GM23338 (cell line): ENCODE measurements at regions not wholly inside any gene's neighbourhood (a gene's known extent, or its start where the extent isn't known, plus 50 kb on each side); places are given as distances from the start of the nearest gene placed in this dataset.

Experiments used
- ATAC-seq: fragments of 200-7000 bp; cut with Tn5 transposase; 3 replicates; pipeline ENCODE4 v1.9.1; 2020
- DNase-seq: peaks from one replicate; pipeline ENCODE4 v3.0.0-alpha.2; 2015; ENCODE audit warnings: low spot score
- H2AFZ ChIP-seq: fragments of 200-600 bp; sonication (generic); 2 replicates; pipeline ENCODE4 v1.8.0; 2016; ENCODE audit warnings: antibody characterized with exemption, mild to moderate bottlenecking, moderate library complexity
- H3F3A ChIP-seq: fragments of 200-600 bp; sonication (generic); replicated peaks from 2 replicates; pipeline ENCODE4 v1.8.0; 2017; ENCODE audit warnings: antibody characterized with exemption, mixed run types, low read depth
- H3K27ac ChIP-seq: fragments of 200-600 bp; sonication (generic); 2 replicates; pipeline ENCODE4 v1.6.1; 2016; ENCODE audit warnings: low read depth
- H3K27me3 ChIP-seq: fragments of 200-600 bp; sonication (generic); 2 replicates; pipeline ENCODE4 v1.8.0; 2016; ENCODE audit warnings: mild to moderate bottlenecking, mixed run types, moderate library complexity; ENCODE audit not compliant: insufficient read depth
- H3K36me3 ChIP-seq: fragments of 200-600 bp; sonication (generic); 2 replicates; pipeline ENCODE4 v1.8.0; 2016; ENCODE audit warnings: mild to moderate bottlenecking; ENCODE audit not compliant: insufficient read depth
- H3K4me1 ChIP-seq: fragments of 200-600 bp; sonication (generic); 2 replicates; pipeline ENCODE4 v1.8.0; 2016; ENCODE audit warnings: mild to moderate bottlenecking, moderate library complexity; ENCODE audit not compliant: insufficient read depth
- H3K4me2 ChIP-seq: fragments of 200-600 bp; sonication (generic); 2 replicates; pipeline ENCODE4 v1.7.1; 2017; ENCODE audit warnings: mixed run types
- H3K4me3 ChIP-seq: fragments of 200-600 bp; sonication (generic); 2 replicates; pipeline ENCODE4 v1.6.1; 2016; ENCODE audit warnings: mixed run types
- H3K79me2 ChIP-seq: fragments of 200-600 bp; sonication (generic); replicated peaks from 2 replicates; pipeline ENCODE4 v1.8.0; 2017; ENCODE audit warnings: mild to moderate bottlenecking; ENCODE audit not compliant: insufficient read depth
- H3K9me2 ChIP-seq: fragments of 200-600 bp; sonication (generic); 2 replicates; pipeline ENCODE4 v1.8.0; 2017; ENCODE audit not compliant: insufficient read depth
- H4K20me1 ChIP-seq: fragments of 200-600 bp; sonication (generic); replicated peaks from 2 replicates; pipeline ENCODE4 v1.8.0; 2017; ENCODE audit warnings: mild to moderate bottlenecking; ENCODE audit not compliant: insufficient read depth
- H3K27ac Mint-ChIP-seq: 2 replicates; pipeline ENCODE4 v1.8.0; 2020; ENCODE audit warnings: inconsistent platforms, mild to moderate bottlenecking, moderate library complexity, mixed read lengths
- H3K27me3 Mint-ChIP-seq: 3 replicates; pipeline ENCODE4 v1.8.0; 2022; ENCODE audit warnings: low read depth, mild to moderate bottlenecking, moderate library complexity, mixed read lengths, inconsistent platforms; ENCODE audit not compliant: insufficient read depth, poor library complexity
- H3K36me3 Mint-ChIP-seq: 3 replicates; pipeline ENCODE4 v1.8.0; 2021; ENCODE audit warnings: low read depth, mild to moderate bottlenecking, inconsistent platforms, moderate library complexity, mixed read lengths
- H3K4me1 Mint-ChIP-seq: 3 replicates; pipeline ENCODE4 v1.8.0; 2020; ENCODE audit warnings: mild to moderate bottlenecking, inconsistent platforms, mixed read lengths
- H3K4me3 Mint-ChIP-seq: 3 replicates; pipeline ENCODE4 v1.8.0; 2021; ENCODE audit warnings: moderate library complexity, mild to moderate bottlenecking, inconsistent platforms, mixed read lengths
- H3K9me3 Mint-ChIP-seq: 3 replicates; pipeline ENCODE4 v1.8.0; 2020; ENCODE audit warnings: moderate library complexity, mild to moderate bottlenecking, inconsistent platforms, mixed read lengths
- CREB1 ChIP-seq: fragments of 250-450 bp; sonication (Bioruptor Pico); IDR thresholded peaks from 2 replicates; pipeline ENCODE4 v1.5.0; 2020; ENCODE audit warnings: low read depth, mild to moderate bottlenecking, moderate library complexity
- EZH2 ChIP-seq: fragments of 200-600 bp; sonication (generic); IDR thresholded peaks from one replicate; pipeline ENCODE4 v1.8.0; 2017; ENCODE audit warnings: antibody characterized with exemption, mild to moderate bottlenecking, low read depth; ENCODE audit not compliant: unreplicated experiment
- EZH2phosphoT487 ChIP-seq: fragments of 200-600 bp; sonication (generic); IDR thresholded peaks from one replicate; pipeline ENCODE4 v1.8.1; 2018; ENCODE audit warnings: antibody characterized with exemption; ENCODE audit not compliant: unreplicated experiment
- JUNB ChIP-seq: IDR thresholded peaks from one replicate; pipeline ENCODE4 v1.6.1; 2016; ENCODE audit warnings: antibody characterized with exemption; ENCODE audit not compliant: unreplicated experiment
- NANOG ChIP-seq: IDR thresholded peaks from 2 replicates; pipeline ENCODE4 v1.6.1; 2016; ENCODE audit warnings: antibody characterized with exemption, borderline replicate concordance
- POLR2AphosphoS5 ChIP-seq: IDR thresholded peaks from 2 replicates; pipeline ENCODE4 v1.6.1; 2016; ENCODE audit warnings: antibody characterized with exemption, low read depth
- STAT1 ChIP-seq: IDR thresholded peaks from one replicate; pipeline ENCODE4 v1.6.1; 2016; ENCODE audit warnings: antibody characterized with exemption; ENCODE audit not compliant: unreplicated experiment
- ZNF114 ChIP-seq: fragments of 250-450 bp; sonication (Bioruptor Pico); IDR thresholded peaks from 2 replicates; pipeline ENCODE4 v1.5.0; 2020; ENCODE audit warnings: mild to moderate bottlenecking, moderate library complexity
- ZNF331 ChIP-seq: fragments of 250-450 bp; sonication (Bioruptor Pico); IDR thresholded peaks from 2 replicates; pipeline ENCODE4 v1.5.0; 2020; ENCODE audit warnings: low read depth, mild to moderate bottlenecking, moderate library complexity
- TF ChIP-seq, protein P1 (sequence below): IDR thresholded peaks from 2 replicates; pipeline ENCODE4 v1.6.1; 2016; ENCODE audit warnings: antibody characterized with exemption
- TF ChIP-seq, protein P2 (sequence below): fragments of 250-450 bp; sonication (Bioruptor Pico); IDR thresholded peaks from 2 replicates; pipeline ENCODE4 v1.5.0; 2020; ENCODE audit warnings: mild to moderate bottlenecking, moderate library complexity
- TF ChIP-seq, protein P3 (sequence below), 2 experiments: fragments of 200-600 bp in 1 of 2; sonication (generic) in 1 of 2; conservative IDR thresholded peaks; 2 replicates each; pipeline versions ENCODE4 v1.5.1 to v1.6.1; 2016 to 2017; ENCODE audit warnings: antibody characterized with exemption in 2 of 2, low read depth in 2 of 2, mild to moderate bottlenecking in 2 of 2, moderate library complexity in 1 of 2

DNA sequence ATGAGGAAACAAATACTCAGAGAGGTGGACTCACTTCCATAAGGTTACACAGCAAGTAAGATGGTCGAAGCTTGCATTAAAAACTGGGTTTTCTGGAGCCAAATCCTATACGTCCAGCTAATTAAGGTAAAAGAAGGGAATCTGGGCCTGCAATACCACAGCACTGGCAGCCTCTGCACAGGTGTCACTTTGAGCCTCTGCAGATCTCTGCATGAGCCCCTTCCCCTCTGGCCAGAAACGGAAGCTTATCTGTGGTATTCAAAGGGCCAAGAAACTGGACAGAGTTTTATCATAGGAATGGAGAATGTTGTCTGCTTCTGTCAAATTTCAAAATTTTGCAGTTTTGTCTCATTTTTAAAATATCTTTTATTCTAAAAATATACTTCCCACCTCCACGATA is 76.1 kb downstream of the OSR1 start (continued):
- TF ChIP-seq, protein P1, sequence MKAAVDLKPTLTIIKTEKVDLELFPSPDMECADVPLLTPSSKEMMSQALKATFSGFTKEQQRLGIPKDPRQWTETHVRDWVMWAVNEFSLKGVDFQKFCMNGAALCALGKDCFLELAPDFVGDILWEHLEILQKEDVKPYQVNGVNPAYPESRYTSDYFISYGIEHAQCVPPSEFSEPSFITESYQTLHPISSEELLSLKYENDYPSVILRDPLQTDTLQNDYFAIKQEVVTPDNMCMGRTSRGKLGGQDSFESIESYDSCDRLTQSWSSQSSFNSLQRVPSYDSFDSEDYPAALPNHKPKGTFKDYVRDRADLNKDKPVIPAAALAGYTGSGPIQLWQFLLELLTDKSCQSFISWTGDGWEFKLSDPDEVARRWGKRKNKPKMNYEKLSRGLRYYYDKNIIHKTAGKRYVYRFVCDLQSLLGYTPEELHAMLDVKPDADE: no peak
- TF ChIP-seq POLR2AphosphoS5: no peak

DNA sequence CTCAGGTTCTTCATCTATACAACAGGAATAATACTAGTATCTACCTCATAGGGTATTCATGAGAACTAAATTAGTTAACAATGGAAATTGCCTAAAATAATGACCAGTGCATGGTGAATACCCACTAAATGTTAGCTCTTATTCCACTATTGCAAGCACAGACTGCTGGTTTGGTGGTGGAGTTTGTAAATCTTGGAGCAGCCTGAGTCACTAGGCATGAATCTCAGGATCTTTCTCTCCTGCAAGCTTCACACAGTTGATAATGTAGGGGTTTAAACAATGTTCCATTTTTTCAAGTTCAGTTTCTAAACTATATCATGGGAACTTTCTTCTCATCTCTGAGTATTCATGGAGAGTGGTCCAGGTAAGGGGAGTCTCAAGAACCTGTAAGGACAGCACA is 84.0 kb downstream of the OSR1 start:
- no peaks in the 10 kb centered on the region for H3K27me3 ChIP-seq
- ATAC-seq: no peak
- TF ChIP-seq STAT1: no peak
- TF ChIP-seq EZH2: no peak
- no peak for TF ChIP-seq EZH2phosphoT487
- TF ChIP-seq, protein P2, sequence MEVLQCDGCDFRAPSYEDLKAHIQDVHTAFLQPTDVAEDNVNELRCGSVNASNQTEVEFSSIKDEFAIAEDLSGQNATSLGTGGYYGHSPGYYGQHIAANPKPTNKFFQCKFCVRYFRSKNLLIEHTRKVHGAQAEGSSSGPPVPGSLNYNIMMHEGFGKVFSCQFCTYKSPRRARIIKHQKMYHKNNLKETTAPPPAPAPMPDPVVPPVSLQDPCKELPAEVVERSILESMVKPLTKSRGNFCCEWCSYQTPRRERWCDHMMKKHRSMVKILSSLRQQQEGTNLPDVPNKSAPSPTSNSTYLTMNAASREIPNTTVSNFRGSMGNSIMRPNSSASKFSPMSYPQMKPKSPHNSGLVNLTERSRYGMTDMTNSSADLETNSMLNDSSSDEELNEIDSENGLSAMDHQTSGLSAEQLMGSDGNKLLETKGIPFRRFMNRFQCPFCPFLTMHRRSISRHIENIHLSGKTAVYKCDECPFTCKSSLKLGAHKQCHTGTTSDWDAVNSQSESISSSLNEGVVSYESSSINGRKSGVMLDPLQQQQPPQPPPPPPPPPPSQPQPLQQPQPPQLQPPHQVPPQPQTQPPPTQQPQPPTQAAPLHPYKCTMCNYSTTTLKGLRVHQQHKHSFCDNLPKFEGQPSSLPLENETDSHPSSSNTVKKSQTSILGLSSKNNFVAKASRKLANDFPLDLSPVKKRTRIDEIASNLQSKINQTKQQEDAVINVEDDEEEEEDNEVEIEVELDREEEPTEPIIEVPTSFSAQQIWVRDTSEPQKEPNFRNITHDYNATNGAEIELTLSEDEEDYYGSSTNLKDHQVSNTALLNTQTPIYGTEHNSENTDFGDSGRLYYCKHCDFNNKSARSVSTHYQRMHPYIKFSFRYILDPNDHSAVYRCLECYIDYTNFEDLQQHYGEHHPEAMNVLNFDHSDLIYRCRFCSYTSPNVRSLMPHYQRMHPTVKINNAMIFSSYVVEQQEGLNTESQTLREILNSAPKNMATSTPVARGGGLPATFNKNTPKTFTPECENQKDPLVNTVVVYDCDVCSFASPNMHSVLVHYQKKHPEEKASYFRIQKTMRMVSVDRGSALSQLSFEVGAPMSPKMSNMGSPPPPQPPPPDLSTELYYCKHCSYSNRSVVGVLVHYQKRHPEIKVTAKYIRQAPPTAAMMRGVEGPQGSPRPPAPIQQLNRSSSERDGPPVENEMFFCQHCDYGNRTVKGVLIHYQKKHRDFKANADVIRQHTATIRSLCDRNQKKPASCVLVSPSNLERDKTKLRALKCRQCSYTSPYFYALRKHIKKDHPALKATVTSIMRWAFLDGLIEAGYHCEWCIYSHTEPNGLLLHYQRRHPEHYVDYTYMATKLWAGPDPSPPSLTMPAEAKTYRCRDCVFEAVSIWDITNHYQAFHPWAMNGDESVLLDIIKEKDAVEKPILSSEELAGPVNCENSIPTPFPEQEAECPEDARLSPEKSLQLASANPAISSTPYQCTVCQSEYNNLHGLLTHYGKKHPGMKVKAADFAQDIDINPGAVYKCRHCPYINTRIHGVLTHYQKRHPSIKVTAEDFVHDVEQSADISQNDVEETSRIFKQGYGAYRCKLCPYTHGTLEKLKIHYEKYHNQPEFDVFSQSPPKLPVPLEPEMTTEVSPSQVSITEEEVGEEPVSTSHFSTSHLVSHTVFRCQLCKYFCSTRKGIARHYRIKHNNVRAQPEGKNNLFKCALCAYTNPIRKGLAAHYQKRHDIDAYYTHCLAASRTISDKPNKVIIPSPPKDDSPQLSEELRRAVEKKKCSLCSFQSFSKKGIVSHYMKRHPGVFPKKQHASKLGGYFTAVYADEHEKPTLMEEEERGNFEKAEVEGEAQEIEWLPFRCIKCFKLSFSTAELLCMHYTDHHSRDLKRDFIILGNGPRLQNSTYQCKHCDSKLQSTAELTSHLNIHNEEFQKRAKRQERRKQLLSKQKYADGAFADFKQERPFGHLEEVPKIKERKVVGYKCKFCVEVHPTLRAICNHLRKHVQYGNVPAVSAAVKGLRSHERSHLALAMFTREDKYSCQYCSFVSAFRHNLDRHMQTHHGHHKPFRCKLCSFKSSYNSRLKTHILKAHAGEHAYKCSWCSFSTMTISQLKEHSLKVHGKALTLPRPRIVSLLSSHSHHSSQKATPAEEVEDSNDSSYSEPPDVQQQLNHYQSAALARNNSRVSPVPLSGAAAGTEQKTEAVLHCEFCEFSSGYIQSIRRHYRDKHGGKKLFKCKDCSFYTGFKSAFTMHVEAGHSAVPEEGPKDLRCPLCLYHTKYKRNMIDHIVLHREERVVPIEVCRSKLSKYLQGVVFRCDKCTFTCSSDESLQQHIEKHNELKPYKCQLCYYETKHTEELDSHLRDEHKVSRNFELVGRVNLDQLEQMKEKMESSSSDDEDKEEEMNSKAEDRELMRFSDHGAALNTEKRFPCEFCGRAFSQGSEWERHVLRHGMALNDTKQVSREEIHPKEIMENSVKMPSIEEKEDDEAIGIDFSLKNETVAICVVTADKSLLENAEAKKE: no peak
- no peak for TF ChIP-seq POLR2AphosphoS5
- TF ChIP-seq, protein P3, sequence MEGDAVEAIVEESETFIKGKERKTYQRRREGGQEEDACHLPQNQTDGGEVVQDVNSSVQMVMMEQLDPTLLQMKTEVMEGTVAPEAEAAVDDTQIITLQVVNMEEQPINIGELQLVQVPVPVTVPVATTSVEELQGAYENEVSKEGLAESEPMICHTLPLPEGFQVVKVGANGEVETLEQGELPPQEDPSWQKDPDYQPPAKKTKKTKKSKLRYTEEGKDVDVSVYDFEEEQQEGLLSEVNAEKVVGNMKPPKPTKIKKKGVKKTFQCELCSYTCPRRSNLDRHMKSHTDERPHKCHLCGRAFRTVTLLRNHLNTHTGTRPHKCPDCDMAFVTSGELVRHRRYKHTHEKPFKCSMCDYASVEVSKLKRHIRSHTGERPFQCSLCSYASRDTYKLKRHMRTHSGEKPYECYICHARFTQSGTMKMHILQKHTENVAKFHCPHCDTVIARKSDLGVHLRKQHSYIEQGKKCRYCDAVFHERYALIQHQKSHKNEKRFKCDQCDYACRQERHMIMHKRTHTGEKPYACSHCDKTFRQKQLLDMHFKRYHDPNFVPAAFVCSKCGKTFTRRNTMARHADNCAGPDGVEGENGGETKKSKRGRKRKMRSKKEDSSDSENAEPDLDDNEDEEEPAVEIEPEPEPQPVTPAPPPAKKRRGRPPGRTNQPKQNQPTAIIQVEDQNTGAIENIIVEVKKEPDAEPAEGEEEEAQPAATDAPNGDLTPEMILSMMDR (conservative IDR thresholded peaks at IDR 0.05; ENCODE audit: low read depth in 2 of 2): no peak
- TF ChIP-seq ZNF331 (CRISPR knock-in tag): no peak
- no peak for TF ChIP-seq JUNB
- TF ChIP-seq CREB1 (CRISPR knock-in tag): no peak
- TF ChIP-seq, protein P1: no peak
- no peak for TF ChIP-seq NANOG
- TF ChIP-seq ZNF114 (CRISPR knock-in tag): no peak
- no peaks in the 10 kb centered on the region for H3K4me1 ChIP-seq
- no peak overlapping the region for H3K4me2 ChIP-seq
- no peak overlapping the region for H3K27ac Mint-ChIP-seq
- H3K36me3 Mint-ChIP-seq: no peaks in the 10 kb centered on the region; the same call in 2 of the 3 replicates
- no peaks in the 10 kb centered on the region for H3K27me3 Mint-ChIP-seq
- H3K9me2 ChIP-seq: no peaks in the 10 kb centered on the region
- H3K9me3 Mint-ChIP-seq: no peaks in the 10 kb centered on the region
- H3F3A ChIP-seq: no peaks in the 10 kb centered on the region
- H3K27ac ChIP-seq: no peak overlapping the region
- H3K4me1 Mint-ChIP-seq: peaks cover 6% of the 10 kb centered on the region; the same call in 2 of the 3 replicates
- H4K20me1 ChIP-seq: no peaks in the 10 kb centered on the region
- no peak overlapping the region for H3K4me3 Mint-ChIP-seq
- H3K79me2 ChIP-seq: no peaks in the 10 kb centered on the region
- no peak overlapping the region for H3K4me3 ChIP-seq
- no peaks in the 10 kb centered on the region for H3K36me3 ChIP-seq
- no peak overlapping the region for H2AFZ ChIP-seq
- no peak for DNase-seq
